DOHH2 (cell line): ENCODE measurements at regions not wholly inside any gene's neighbourhood (a gene's known extent, or its start where the extent isn't known, plus 50 kb on each side); places are given as distances from the start of the nearest gene placed in this dataset.

Experiments
- H3F3A ChIP-seq: fragments of 200-600 bp; sonication (generic), shearing (Covaris generic); 2 replicates; pipeline ENCODE4 v1.6.0; 2016; ENCODE audit warnings: antibody characterized with exemption, mild to moderate bottlenecking; ENCODE audit not compliant: control insufficient read depth, insufficient read depth
- H3K27ac ChIP-seq: fragments of 200-600 bp; sonication (generic); 2 replicates; pipeline ENCODE4 v1.5.1; 2014; ENCODE audit warnings: low read depth, mild to moderate bottlenecking, low read length, moderate library complexity
- H3K27me3 ChIP-seq: fragments of 200-600 bp; sonication (generic); 2 replicates; pipeline ENCODE4 v1.6.1; 2014; ENCODE audit warnings: mild to moderate bottlenecking, low read length, mixed read lengths; ENCODE audit not compliant: control insufficient read depth
- H3K36me3 ChIP-seq: fragments of 200-600 bp; sonication (generic); 2 replicates; pipeline ENCODE4 v1.6.1; 2014; ENCODE audit warnings: mild to moderate bottlenecking, low read length, moderate library complexity, mixed read lengths; ENCODE audit not compliant: control insufficient read depth
- H3K4me1 ChIP-seq: fragments of 200-600 bp; sonication (generic); 2 replicates; pipeline ENCODE4 v1.6.1; 2014; ENCODE audit warnings: mild to moderate bottlenecking, low read length, mixed read lengths; ENCODE audit not compliant: control insufficient read depth
- H3K4me2 ChIP-seq: fragments of 200-600 bp; sonication (generic); 2 replicates; pipeline ENCODE4 v1.6.0; 2014; ENCODE audit warnings: mild to moderate bottlenecking, low read length, moderate library complexity
- H3K4me3 ChIP-seq: fragments of 200-600 bp; sonication (generic); 2 replicates; pipeline ENCODE4 v1.5.1; 2014; ENCODE audit warnings: mild to moderate bottlenecking, low read length, mixed read lengths
- H3K79me2 ChIP-seq: fragments of 200-600 bp; sonication (generic); 2 replicates; pipeline ENCODE4 v1.6.1; 2014; ENCODE audit warnings: mild to moderate bottlenecking, low read length, mixed read lengths; ENCODE audit not compliant: control insufficient read depth
- H3K9me2 ChIP-seq: fragments of 200-600 bp; sonication (generic); replicated peaks from 2 replicates; pipeline ENCODE4 v1.6.1; 2014; ENCODE audit warnings: mild to moderate bottlenecking, low read length, mixed read lengths; ENCODE audit not compliant: control insufficient read depth
- H3K9me3 ChIP-seq: fragments of 200-600 bp; sonication (generic); 2 replicates; pipeline ENCODE4 v1.6.1; 2014; ENCODE audit warnings: antibody characterized with exemption, low read length, mixed read lengths; ENCODE audit not compliant: control insufficient read depth, insufficient read depth
- H4K20me1 ChIP-seq: fragments of 200-600 bp; sonication (generic); 2 replicates; pipeline ENCODE4 v1.6.0; 2014; ENCODE audit warnings: low read depth, mild to moderate bottlenecking, antibody characterized with exemption, low read length, moderate library complexity; ENCODE audit not compliant: control insufficient read depth, insufficient read depth
- CTCF ChIP-seq: fragments of 200-600 bp; sonication (generic); IDR thresholded peaks from one replicate; pipeline ENCODE4 v1.5.1; 2014; ENCODE audit warnings: antibody characterized with exemption, mild to moderate bottlenecking, low read depth, low read length; ENCODE audit not compliant: poor library complexity, severe bottlenecking
- EZH2phosphoT487 ChIP-seq: fragments of 200-600 bp; sonication (generic); IDR thresholded peaks from 2 replicates; pipeline ENCODE4 v1.6.1; 2017; ENCODE audit warnings: borderline replicate concordance, mild to moderate bottlenecking, antibody characterized with exemption, low read length, moderate library complexity, mixed read lengths

- no peaks in the 10 kb centered on the region for H3K79me2 ChIP-seq
- H3K9me2 ChIP-seq, result no peaks in the 10 kb centered on the region
- no peaks in the 10 kb centered on the region for H3F3A ChIP-seq
- no peak overlapping the region for H3K27ac ChIP-seq
- peaks cover 13% of the 10 kb centered on the region for H3K4me1 ChIP-seq
- H3K4me3 ChIP-seq, result no peak overlapping the region
- H4K20me1 ChIP-seq, result no peaks in the 10 kb centered on the region
- no peaks in the 10 kb centered on the region for H3K27me3 ChIP-seq
- H3K4me2 ChIP-seq, result no peak overlapping the region
- no peaks in the 10 kb centered on the region for H3K9me3 ChIP-seq
- no peaks in the 10 kb centered on the region for H3K36me3 ChIP-seq
- no peak for TF ChIP-seq EZH2phosphoT487
- TF ChIP-seq CTCF, result no peak
These were observed 74.7 kb upstream of the WNT11 start for GRCh38 chr11:76280882-76281557.

GRCh38 chr11:76280151-76280881 is 74.0 kb upstream of the WNT11 start:
- no peak overlapping the region for H3K4me2 ChIP-seq
- TF ChIP-seq EZH2phosphoT487 (no peak), CTCF (no peak)
- no peaks in the 10 kb centered on the region for H3F3A ChIP-seq
- H3K79me2 ChIP-seq, result no peaks in the 10 kb centered on the region
- H3K9me2 ChIP-seq, result no peaks in the 10 kb centered on the region
- H3K4me3 ChIP-seq, result no peak overlapping the region
- no peaks in the 10 kb centered on the region for H3K9me3 ChIP-seq
- H3K36me3 ChIP-seq, result no peaks in the 10 kb centered on the region
- H3K4me1 ChIP-seq, result peaks cover 13% of the 10 kb centered on the region
- H4K20me1 ChIP-seq, result no peaks in the 10 kb centered on the region
- no peaks in the 10 kb centered on the region for H3K27me3 ChIP-seq
- H3K27ac ChIP-seq, result no peak overlapping the region

DNA sequence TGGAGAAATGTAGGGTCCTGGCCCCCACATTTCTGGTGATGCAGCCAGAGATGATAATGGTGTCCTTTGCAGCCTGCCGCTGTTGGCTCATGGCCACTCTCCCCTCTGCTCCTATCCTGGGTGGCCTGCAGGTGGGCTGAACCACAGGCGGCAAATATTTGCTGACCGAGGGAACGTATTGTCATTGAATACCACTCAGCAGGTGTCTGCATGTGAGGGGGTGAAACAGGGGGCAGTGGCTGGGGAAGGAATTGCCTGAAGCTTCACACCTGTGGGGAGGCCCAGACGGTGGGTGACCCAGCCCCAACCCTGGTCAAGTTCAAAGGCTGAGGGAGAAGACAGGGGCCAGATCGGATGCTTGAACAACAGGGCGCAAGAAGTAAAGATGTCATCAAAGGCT is 73.3 kb upstream of the WNT11 start:
- Histone ChIP-seq H3K9me2 (no peaks in the 10 kb centered on the region), H3K36me3 (no peaks in the 10 kb centered on the region), H3K4me3 (no peak overlapping the region), H3K27ac (no peak overlapping the region), H3K4me1 (peaks cover 13% of the 10 kb centered on the region), H3F3A (no peaks in the 10 kb centered on the region), H3K79me2 (no peaks in the 10 kb centered on the region), H3K9me3 (no peaks in the 10 kb centered on the region), H3K4me2 (no peak overlapping the region), H4K20me1 (no peaks in the 10 kb centered on the region), H3K27me3 (0 out of 2 replicates have a peak, but pooled peaks cover 2% of the 10 kb centered on the region)
- TF ChIP-seq CTCF (no peak), EZH2phosphoT487 (no peak)
